ENCODE measurements at regions not wholly inside any gene's neighbourhood (a gene's known extent, or its start where the extent isn't known, plus 50 kb on each side); places are given as distances from the start of the nearest gene placed in this dataset.

GRCh38 chr2:150050036-150050435, 437.4 kb downstream of the RND3 start:
- no peaks in the 10 kb centered on the region for H3K9me3 ChIP-seq (ENCODE audit: insufficient read depth, low read depth)
- no peaks in the 10 kb centered on the region for H4K20me1 ChIP-seq (ENCODE audit: insufficient read depth)
- H3K27me3 ChIP-seq (ENCODE audit: insufficient read depth, low read depth) = no peaks in the 10 kb centered on the region
- H3K4me1 ChIP-seq (replicated peaks; ENCODE audit: insufficient read depth) = no peaks in the 10 kb centered on the region
- BruUV-seq (replicated peaks) = no TSS peak
- no peak for DNase-seq
- H2AFZ ChIP-seq = no peak overlapping the region
- POLR2A ChIA-PET (ENCODE audit: unreplicated experiment) = no interaction called here
- intact Hi-C loops (cut with micrococcal nuclease; ENCODE audit: unreplicated experiment) = no loop called here
- H3K4me3 ChIP-seq = no peak overlapping the region
- H3F3A ChIP-seq (ENCODE audit: insufficient read depth, low read depth) = no peaks in the 10 kb centered on the region
- TF ChIP-seq EZH2 (IDR thresholded peaks at IDR 0.05; ENCODE audit: low read depth) (no peak), CTCF (conservative IDR thresholded peaks at IDR 0.05) (no peak)
- CTCF ChIA-PET = no interaction called here
- no peak overlapping the region for H3K27ac ChIP-seq
- no peak overlapping the region for H3K4me2 ChIP-seq
- no peaks in the 10 kb centered on the region for H3K36me3 ChIP-seq (ENCODE audit: low read depth)
- no peaks in the 10 kb centered on the region for H3K79me2 ChIP-seq (ENCODE audit: low read depth)
- H3K9me2 ChIP-seq (ENCODE audit: insufficient read depth) = no peaks in the 10 kb centered on the region

- no peak for TF ChIP-seq CTCF (conservative IDR thresholded peaks at IDR 0.05)
- TF ChIP-seq EZH2 (IDR thresholded peaks at IDR 0.05; ENCODE audit: low read depth) = no peak
- Histone ChIP-seq H3K9me2 (ENCODE audit: insufficient read depth) (no peaks in the 10 kb centered on the region), H3K4me1 (replicated peaks; ENCODE audit: insufficient read depth) (no peaks in the 10 kb centered on the region), H2AFZ (no peak overlapping the region), H3K4me3 (no peak overlapping the region), H3K36me3 (ENCODE audit: low read depth) (no peaks in the 10 kb centered on the region), H3K27ac (no peak overlapping the region), H3K79me2 (ENCODE audit: low read depth) (no peaks in the 10 kb centered on the region), H3K27me3 (ENCODE audit: insufficient read depth, low read depth) (no peaks in the 10 kb centered on the region), H3K9me3 (ENCODE audit: insufficient read depth, low read depth) (no peaks in the 10 kb centered on the region), H4K20me1 (ENCODE audit: insufficient read depth) (no peaks in the 10 kb centered on the region), H3K4me2 (no peak overlapping the region), H3F3A (ENCODE audit: insufficient read depth, low read depth) (no peaks in the 10 kb centered on the region)
- intact Hi-C loops (cut with micrococcal nuclease; ENCODE audit: unreplicated experiment) = no loop called here
- CTCF ChIA-PET = interaction anchor here (0.6 kb wide), 1 partner anchor 28 kb away, joined by 3 read pairs; no protein-coding TSS in a partner anchor
- POLR2A ChIA-PET (ENCODE audit: unreplicated experiment) = no interaction called here
- no TSS peak for BruUV-seq (replicated peaks)
- no peak for DNase-seq
Measured at GRCh38 chr2:150047620-150048222, 439.7 kb downstream of the RND3 start.

- no peaks in the 10 kb centered on the region for H3F3A ChIP-seq (ENCODE audit: insufficient read depth, low read depth)
- ChIA-PET POLR2A (ENCODE audit: unreplicated experiment) (no interaction called here), CTCF (no interaction called here)
- no peaks in the 10 kb centered on the region for H3K9me3 ChIP-seq (ENCODE audit: insufficient read depth, low read depth)
- TF ChIP-seq CTCF (conservative IDR thresholded peaks at IDR 0.05) = no peak
- TF ChIP-seq EZH2 (IDR thresholded peaks at IDR 0.05; ENCODE audit: low read depth) = no peak
- BruUV-seq (replicated peaks) = no TSS peak
- no peak overlapping the region for H3K4me2 ChIP-seq
- H3K4me3 ChIP-seq = no peak overlapping the region
- no peaks in the 10 kb centered on the region for H3K79me2 ChIP-seq (ENCODE audit: low read depth)
- H3K4me1 ChIP-seq (replicated peaks; ENCODE audit: insufficient read depth) = no peaks in the 10 kb centered on the region
- no peaks in the 10 kb centered on the region for H3K27me3 ChIP-seq (ENCODE audit: insufficient read depth, low read depth)
- no peak for DNase-seq
- no peak overlapping the region for H2AFZ ChIP-seq
- no peaks in the 10 kb centered on the region for H3K9me2 ChIP-seq (ENCODE audit: insufficient read depth)
- no peak overlapping the region for H3K27ac ChIP-seq
- H4K20me1 ChIP-seq (ENCODE audit: insufficient read depth) = no peaks in the 10 kb centered on the region
- intact Hi-C loops (cut with micrococcal nuclease; ENCODE audit: unreplicated experiment) = no loop called here
- H3K36me3 ChIP-seq (ENCODE audit: low read depth) = no peaks in the 10 kb centered on the region
Measured at GRCh38 chr2:150046810-150047209, 440.7 kb downstream of the RND3 start.

All from PC-9 (cell line).